NB4 (cell line): ENCODE measurements at regions not wholly inside any gene's neighbourhood (a gene's known extent, or its start where the extent isn't known, plus 50 kb on each side); places are given as distances from the start of the nearest gene placed in this dataset.

ENCODE experiments used
- CTCF ChIP-seq: IDR thresholded peaks from one replicate; pipeline ENCODE4 v1.5.1; 2012; ENCODE audit warnings: low read depth, low read length
- POLR2A ChIP-seq: IDR thresholded peaks from 2 replicates; pipeline ENCODE4 v1.6.1; 2011; ENCODE audit warnings: mild to moderate bottlenecking; ENCODE audit not compliant: insufficient read length; ENCODE audit errors: extremely low read depth
- TF ChIP-seq, protein P1 (sequence below): IDR thresholded peaks from 2 replicates; pipeline ENCODE4 v1.6.1; 2011; ENCODE audit warnings: low read depth, low read length

DNA sequence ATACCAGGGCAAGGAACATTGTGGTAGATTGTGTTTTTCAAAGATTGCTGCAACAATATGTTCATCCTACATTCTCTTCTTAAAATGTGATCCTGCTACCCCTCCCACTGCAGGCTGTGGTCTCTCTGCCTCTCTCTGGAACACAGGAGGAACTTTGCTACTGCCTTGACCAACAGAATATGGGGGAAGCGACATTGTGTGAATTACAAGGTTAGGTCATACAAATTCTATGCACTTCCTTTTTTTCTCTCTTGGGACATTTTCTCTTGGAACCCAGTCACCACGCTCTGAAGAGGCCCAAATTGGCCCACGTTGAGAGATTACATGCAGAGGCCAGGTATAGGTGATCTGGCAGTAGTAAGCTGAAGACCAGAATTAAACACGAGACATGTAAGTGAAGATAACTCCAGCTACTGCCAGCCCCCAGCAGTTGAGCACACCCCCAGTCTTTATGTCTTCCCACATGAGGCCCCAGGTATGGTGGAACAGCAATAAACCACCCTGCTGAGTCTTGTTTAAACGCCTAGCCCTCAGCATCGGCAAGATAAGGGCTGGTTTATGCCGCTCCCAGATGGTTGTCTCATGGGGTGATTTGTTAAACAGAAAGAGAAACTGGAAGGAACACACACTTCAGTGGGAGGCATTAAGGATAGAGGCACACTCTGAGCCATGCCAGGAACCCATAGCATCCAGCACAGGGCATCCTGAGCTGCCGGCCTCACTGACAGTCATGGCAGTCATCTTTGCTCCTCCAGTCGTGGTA lies 59.9 kb downstream of the FAM43A start:
- TF ChIP-seq CTCF (no peak), POLR2A (no peak)
- TF ChIP-seq, protein P1, sequence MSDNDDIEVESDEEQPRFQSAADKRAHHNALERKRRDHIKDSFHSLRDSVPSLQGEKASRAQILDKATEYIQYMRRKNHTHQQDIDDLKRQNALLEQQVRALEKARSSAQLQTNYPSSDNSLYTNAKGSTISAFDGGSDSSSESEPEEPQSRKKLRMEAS = 0 out of 2 replicates have a peak, but pooled peaks have one; percentile 14
